Adrenal gland (tissue), 9 donors: ENCODE measurements at regions not wholly inside any gene's neighbourhood (a gene's known extent, or its start where the extent isn't known, plus 50 kb on each side); places are given as distances from the start of the nearest gene placed in this dataset.

Source experiments
- DNase-seq, 7 donors: peaks; one replicate each; pipeline ENCODE4 v3.0.0-alpha.2; 2019 to 2020
- H3K27ac ChIP-seq, 5 donors: fragments of 200-600 bp; sonication (generic) in 4 of 5; 1 replicate in 3 of 5; 2 replicates in 2 of 5; pipeline versions ENCODE4 v1.5.1 to v1.8.0; 2016 to 2020; ENCODE audit warnings: mild to moderate bottlenecking in 1 of 5
- H3K27me3 ChIP-seq: fragments of 200-600 bp; 2 replicates; pipeline ENCODE4 v1.8.0; 2021
- H3K36me3 ChIP-seq, 2 donors: fragments of 200-600 bp; replicated peaks in 1 of 2; 1 replicate in 1 of 2; 2 replicates in 1 of 2; pipeline versions ENCODE4 v1.5.1 to v1.8.0; 2018 to 2022
- H3K4me1 ChIP-seq, 2 donors: fragments of 200-600 bp; replicated peaks in 1 of 2; 1 replicate in 1 of 2; 2 replicates in 1 of 2; pipeline versions ENCODE4 v1.5.1 to v1.8.0; 2018 to 2021
- H3K4me3 ChIP-seq, 4 donors: fragments of 200-600 bp; sonication (generic) in 3 of 4; one replicate each; pipeline ENCODE4 v1.5.1; 2016 to 2018
- H3K9me3 ChIP-seq, 3 donors: fragments of 200-600 bp; sonication (generic) in 1 of 3; replicated peaks in 1 of 3; 1 replicate in 2 of 3; 2 replicates in 1 of 3; pipeline versions ENCODE4 v1.5.1 to v1.8.0; 2016 to 2021
- CTCF ChIP-seq, 6 experiments: fragments of 450-650 bp in 4 of 6; fragments of 200-600 bp in 2 of 6; sonication (generic) in 1 of 6; IDR thresholded peaks; 1 replicate in 5 of 6; 2 replicates in 1 of 6; pipeline versions ENCODE4 v1.5.1 to v1.8.0; 2016 to 2021; ENCODE audit warnings: antibody characterized with exemption in 6 of 6, mild to moderate bottlenecking in 2 of 6, moderate library complexity in 1 of 6
- POLR2A ChIP-seq, 2 donors: fragments of 450-650 bp; IDR thresholded peaks; one replicate each; pipeline ENCODE4 v1.6.1; 2017; ENCODE audit warnings: antibody characterized with exemption in 2 of 2, mild to moderate bottlenecking in 2 of 2, moderate library complexity in 1 of 2
- WGBS, 4 donors: extraction: QIAGEN DNeasy Blood & Tissue Kit in 2 of 4; methylation state at CpG; one replicate each; pipeline versions ENCODE4 v1.1.5 to v1.1.7; 2013 to 2017; 5-methylcytosine and 5-hydroxymethylcytosine counted together
- intact Hi-C, 2 donors: fragments of 100-400 bp; cut with DNase I; formaldehyde crosslinking; loops; one replicate each; pipeline versions ENCODE4 v1.14.1 to v1.15.0; 2022 to 2023
- donor health status: healthy with polysubstance abuse.
- donor health status: Bipolar disorder and iron deficiency.
- donor health status: DM: yes; HTN: yes; CAD: no.
- donor health status: DM: no; HTN: no; CAD: no.
- donor health status: DM: no; HTN: no; CAD: no.

GRCh38 chr9:105052346-105052745 is 124.4 kb upstream of the ABCA1 start:
- TF ChIP-seq POLR2A (IDR thresholded peaks at IDR 0.05): no peak
- H3K4me1 ChIP-seq: peaks cover 9 to 42% of the 10 kb centered on the region in 2 donors
- peak overlapping the region in 4 of 5 donors; percentile 62 to 87 (median 76) for H3K27ac ChIP-seq
- H3K27me3 ChIP-seq: no peaks in the 10 kb centered on the region
- intact Hi-C loops: no loop called here
- H3K36me3 ChIP-seq: no peaks in the 10 kb centered on the region
- no peak for DNase-seq
- H3K4me3 ChIP-seq: no peak overlapping the region
- WGBS, 4 donors: 74 to 77% (median 77%) methylated on average over 8 of the region's 8 CpGs
- no peaks in the 10 kb centered on the region for H3K9me3 ChIP-seq

GRCh38 chr9:105053209-105053652 is 125.3 kb upstream of the ABCA1 start:
- peak; percentile 61 to 87 (median 84) for DNase-seq
- Histone ChIP-seq H3K27me3 (no peaks in the 10 kb centered on the region), H3K9me3 (no peaks in the 10 kb centered on the region), H3K4me1 (peaks cover 9 to 33% of the 10 kb centered on the region in 2 donors), H3K27ac (peak overlapping the region; percentile 28 to 87 (median 67)), H3K4me3 (no peak overlapping the region), H3K36me3 (no peaks in the 10 kb centered on the region)
- TF ChIP-seq POLR2A (IDR thresholded peaks at IDR 0.05) (no peak), CTCF (IDR thresholded peaks at IDR 0.05) (no peak)
- intact Hi-C loops: no loop called here
- WGBS, 4 donors: 54 to 68% (median 56%) methylated on average over 4 of the region's 4 CpGs

- DNase-seq: peak in 3 of 7 donors; percentile 21 to 45 (median 37)
- H3K4me1 ChIP-seq: peaks cover 9 to 36% of the 10 kb centered on the region in 2 donors
- no peak overlapping the region for H3K4me3 ChIP-seq
- H3K36me3 ChIP-seq: no peaks in the 10 kb centered on the region
- H3K27ac ChIP-seq: peak overlapping the region in 4 of 5 donors; percentile 1 to 87 (median 74)
- WGBS, 4 donors: 44 to 73% (median 59%) methylated on average over 3 of the region's 3 CpGs
- no peaks in the 10 kb centered on the region for H3K9me3 ChIP-seq
- no peaks in the 10 kb centered on the region for H3K27me3 ChIP-seq
- intact Hi-C loops: no loop called here
- no peak for TF ChIP-seq CTCF (IDR thresholded peaks at IDR 0.05)
- no peak for TF ChIP-seq POLR2A (IDR thresholded peaks at IDR 0.05)
These were observed 126.5 kb upstream of the ABCA1 start for GRCh38 chr9:105054491-105054890.

- TF ChIP-seq CTCF (IDR thresholded peaks at IDR 0.05) (peak in 1 of 6 experiments; percentile 9), POLR2A (IDR thresholded peaks at IDR 0.05) (no peak)
- peaks cover 9 to 38% of the 10 kb centered on the region in 2 donors for H3K4me1 ChIP-seq
- no peak for DNase-seq
- no peaks in the 10 kb centered on the region for H3K27me3 ChIP-seq
- no peak overlapping the region for H3K4me3 ChIP-seq
- intact Hi-C loops: no loop called here
- H3K9me3 ChIP-seq: no peaks in the 10 kb centered on the region
- peak overlapping the region; percentile 57 to 85 (median 64) for H3K27ac ChIP-seq
- WGBS, 4 donors: 36 to 57% (median 38%) methylated on average over 3 of the region's 3 CpGs
- no peaks in the 10 kb centered on the region for H3K36me3 ChIP-seq
These were observed 128.0 kb upstream of the ABCA1 start for GRCh38 chr9:105055917-105056316.

GRCh38 chr9:105057551-105057950 is 129.6 kb upstream of the ABCA1 start:
- WGBS, 4 donors: 78 to 94% (median 86%) methylated on average over 4 of the region's 4 CpGs
- no peak for DNase-seq
- intact Hi-C loops: no loop called here
- no peaks in the 10 kb centered on the region for H3K27me3 ChIP-seq
- no peaks in the 10 kb centered on the region for H3K36me3 ChIP-seq
- peak overlapping the region in 1 of 5 donors; percentile 36 for H3K27ac ChIP-seq
- TF ChIP-seq CTCF (IDR thresholded peaks at IDR 0.05) (no peak), POLR2A (IDR thresholded peaks at IDR 0.05) (no peak)
- peaks cover 9 to 37% of the 10 kb centered on the region in 2 donors for H3K4me1 ChIP-seq
- no peak overlapping the region for H3K4me3 ChIP-seq
- no peaks in the 10 kb centered on the region for H3K9me3 ChIP-seq
